H1 (cell line): ENCODE measurements at regions not wholly inside any gene's neighbourhood (a gene's known extent, or its start where the extent isn't known, plus 50 kb on each side); places are given as distances from the start of the nearest gene placed in this dataset.

Experiments used
- CTCF ChIA-PET: fragments of 300-600 bp; sonication (Branson Sonifier 250); formaldehyde crosslinking; loops from one replicate; lab custom pipeline; 2021; ENCODE audit not compliant: partially characterized antibody; lab: Charles Lee
- POLR2A ChIA-PET: fragments of 300-600 bp; sonication (Branson Sonifier 250); formaldehyde crosslinking; loops from one replicate; lab custom pipeline; 2021; ENCODE audit warnings: inconsistent platforms; ENCODE audit not compliant: partially characterized antibody; lab: Charles Lee
- DNase-seq, 2 experiments: peaks; one replicate each; pipeline versions ENCODE4 v3.0.0 to v3.0.0-alpha.2; 2010 to 2022; ENCODE audit warnings: low spot score in 2 of 2, low read depth in 1 of 2, mixed read lengths in 1 of 2
- FAIRE-seq: peaks from 2 replicates; lab custom pipeline; 2011; peaks lifted over from hg19 to GRCh38; lab: Jason Lieb, UNC
- H2AFZ ChIP-seq: 2 replicates; pipeline ENCODE4 v1.8.1; 2012; ENCODE audit warnings: low read length, inconsistent platforms
- H2AK5ac ChIP-seq: 2 replicates; pipeline ENCODE4 v1.6.1; 2013; ENCODE audit warnings: low read depth, low read length
- H2BK120ac ChIP-seq: replicated peaks from 2 replicates; pipeline ENCODE3; 2013; ENCODE audit warnings: low read depth, low read length, inconsistent platforms
- H2BK12ac ChIP-seq: 2 replicates; pipeline ENCODE4 v1.6.1; 2013; ENCODE audit warnings: low read depth, low read length
- H2BK15ac ChIP-seq: 2 replicates; pipeline ENCODE4 v1.6.1; 2013; ENCODE audit warnings: low read length
- H2BK20ac ChIP-seq: 2 replicates; pipeline ENCODE4 v1.6.1; 2013; ENCODE audit warnings: low read length
- H2BK5ac ChIP-seq: 2 replicates; pipeline ENCODE4 v1.6.1; 2013; ENCODE audit warnings: low read depth, low read length
- H3K14ac ChIP-seq: 2 replicates; pipeline ENCODE4 v1.6.1; 2013; ENCODE audit warnings: inconsistent platforms; ENCODE audit not compliant: insufficient read length
- H3K18ac ChIP-seq: 2 replicates; pipeline ENCODE4 v1.6.1; 2013; ENCODE audit warnings: low read length; ENCODE audit errors: extremely low read depth
- H3K23ac ChIP-seq: 2 replicates; pipeline ENCODE4 v1.6.1; 2013; ENCODE audit warnings: inconsistent platforms; ENCODE audit not compliant: insufficient read length
- H3K23me2 ChIP-seq: 2 replicates; pipeline ENCODE4 v1.6.1; 2013; ENCODE audit warnings: low read depth, low read length
- H3K27ac ChIP-seq: 2 replicates; pipeline ENCODE4 v1.6.1; 2011; ENCODE audit warnings: low read depth, low read length, inconsistent platforms
- H3K27me3 ChIP-seq, 4 experiments: replicated peaks in 1 of 4; 1 replicate in 1 of 4; 2 replicates in 3 of 4; pipeline versions ENCODE4 v1.6.1 to v1.8.1; 2011 to 2013; ENCODE audit warnings: low read length in 3 of 4, mild to moderate bottlenecking in 3 of 4, inconsistent platforms in 2 of 4, mixed read lengths in 2 of 4, moderate library complexity in 1 of 4; ENCODE audit not compliant: control insufficient read depth in 3 of 4, insufficient read depth in 3 of 4; ENCODE audit errors: extremely low read depth in 1 of 4
- H3K36me3 ChIP-seq, 4 experiments: 2 replicates each; pipeline versions ENCODE4 v1.6.1 to v1.8.1; 2011 to 2013; ENCODE audit warnings: mild to moderate bottlenecking in 4 of 4, low read length in 3 of 4, moderate library complexity in 2 of 4, control low read depth in 1 of 4, inconsistent platforms in 1 of 4; ENCODE audit not compliant: insufficient read depth in 4 of 4, control insufficient read depth in 2 of 4
- H3K4ac ChIP-seq: replicated peaks from 2 replicates; pipeline ENCODE3; 2013; ENCODE audit warnings: low read length, low read depth, mixed read lengths, inconsistent platforms; ENCODE audit not compliant: insufficient read length
- H3K4me1 ChIP-seq, 4 experiments: replicated peaks in 1 of 4; 1 replicate in 1 of 4; 2 replicates in 3 of 4; pipeline versions ENCODE4 v1.6.1 to v1.8.1; 2011 to 2013; ENCODE audit warnings: low read length in 3 of 4, inconsistent platforms in 2 of 4, mixed read lengths in 1 of 4; ENCODE audit not compliant: insufficient read depth in 4 of 4, control insufficient read depth in 3 of 4
- H3K4me2 ChIP-seq, 2 experiments: 2 replicates each; pipeline versions ENCODE4 v1.6.1 to v1.8.1; 2011 to 2013; ENCODE audit warnings: low read depth in 2 of 2, low read length in 2 of 2, control low read depth in 1 of 2, inconsistent platforms in 1 of 2, mild to moderate bottlenecking in 1 of 2; ENCODE audit not compliant: insufficient read depth in 1 of 2
- H3K4me3 ChIP-seq, 4 experiments: fragments of 200-600, 300-600 bp in 1 of 4; sonication (generic), shearing (Covaris generic), sonication (Bioruptor Twin) in 1 of 4; 2 replicates each; pipeline versions ENCODE4 v1.5.1 to v1.8.1; 2011 to 2016; ENCODE audit warnings: low read length in 4 of 4, low read depth in 3 of 4, control low read depth in 2 of 4, inconsistent platforms in 2 of 4, mild to moderate bottlenecking in 2 of 4, mixed read lengths in 1 of 4, moderate library complexity in 1 of 4; ENCODE audit not compliant: insufficient read depth in 2 of 4; ENCODE audit errors: extremely low read depth in 1 of 4
- H3K56ac ChIP-seq: replicated peaks from 2 replicates; pipeline ENCODE3; 2013; ENCODE audit warnings: low read depth, mild to moderate bottlenecking, mixed read lengths, low read length, inconsistent platforms; ENCODE audit not compliant: insufficient read length
- H3K79me1 ChIP-seq: 2 replicates; pipeline ENCODE4 v1.6.1; 2013; ENCODE audit warnings: low read depth, low read length, control low read depth
- H3K79me2 ChIP-seq, 2 experiments: 2 replicates each; pipeline versions ENCODE4 v1.6.1 to v1.8.1; 2012 to 2013; ENCODE audit warnings: low read length in 2 of 2, mild to moderate bottlenecking in 2 of 2, inconsistent platforms in 1 of 2; ENCODE audit not compliant: insufficient read depth in 2 of 2, control insufficient read depth in 1 of 2
- H3K9ac ChIP-seq, 4 experiments: replicated peaks in 1 of 4; 1 replicate in 1 of 4; 2 replicates in 3 of 4; pipeline versions ENCODE4 v1.6.1 to v1.8.1; 2011 to 2013; ENCODE audit warnings: low read depth in 3 of 4, low read length in 3 of 4, control low read depth in 2 of 4, mild to moderate bottlenecking in 2 of 4, moderate library complexity in 2 of 4, inconsistent platforms in 1 of 4; ENCODE audit errors: extremely low read depth in 1 of 4
- H3K9me3 ChIP-seq, 2 experiments: 2 replicates each; pipeline versions ENCODE4 v1.6.1 to v1.8.1; 2012 to 2013; ENCODE audit warnings: mild to moderate bottlenecking in 2 of 2, moderate library complexity in 2 of 2, control low read depth in 1 of 2, inconsistent platforms in 1 of 2, low read depth in 1 of 2, low read length in 1 of 2, mixed read lengths in 1 of 2; ENCODE audit not compliant: insufficient read depth in 2 of 2
- H4K20me1 ChIP-seq, 2 experiments: replicated peaks in 1 of 2; 2 replicates each; pipeline versions ENCODE3 to v1.8.1; 2011 to 2013; ENCODE audit warnings: inconsistent platforms in 2 of 2, low read length in 2 of 2, mild to moderate bottlenecking in 1 of 2; ENCODE audit not compliant: insufficient read depth in 2 of 2, control insufficient read depth in 1 of 2
- H4K5ac ChIP-seq: 2 replicates; pipeline ENCODE4 v1.6.1; 2013; ENCODE audit warnings: low read length, low read depth, mixed read lengths, inconsistent platforms; ENCODE audit not compliant: insufficient read length
- H4K8ac ChIP-seq: 2 replicates; pipeline ENCODE4 v1.8.0; 2013; ENCODE audit warnings: mild to moderate bottlenecking, moderate library complexity, low read length, inconsistent platforms; ENCODE audit not compliant: insufficient read depth; ENCODE audit errors: extremely low read depth
- H4K91ac ChIP-seq: replicated peaks from 2 replicates; pipeline ENCODE3; 2013; ENCODE audit warnings: low read length, mixed read lengths, inconsistent platforms; ENCODE audit not compliant: insufficient read length
- BRCA1 ChIP-seq: IDR thresholded peaks from 2 replicates; pipeline ENCODE4 v1.6.1; 2012; ENCODE audit warnings: low read depth, low read length, improper control_type of control experiment
- JUND ChIP-seq: IDR thresholded peaks from 2 replicates; pipeline ENCODE4 v1.6.1; 2011; ENCODE audit warnings: mild to moderate bottlenecking, improper control_type of control experiment, low read length
- SRF ChIP-seq: IDR thresholded peaks from 2 replicates; pipeline ENCODE4 v1.6.1; 2011; ENCODE audit warnings: mild to moderate bottlenecking, low read depth, low read length, moderate library complexity
- WGBS, 2 experiments: shearing (Covaris generic) in 1 of 2; methylation state at CpG; one replicate each; pipeline versions ENCODE4 v1.1.6 to v1.1.7; 2013 to 2015; ENCODE audit warnings: low lambda C conversion rate in 2 of 2, mixed read lengths in 2 of 2, inconsistent platforms in 1 of 2, low coverage in 1 of 2, missing lambda C conversion rate in 1 of 2; ENCODE audit not compliant: insufficient replicate concordance in 2 of 2, insufficient coverage in 1 of 2, insufficient read length in 1 of 2; ENCODE audit errors: extremely low coverage in 1 of 2, missing lambda C conversion rate in 1 of 2; 5-methylcytosine and 5-hydroxymethylcytosine counted together

DNA sequence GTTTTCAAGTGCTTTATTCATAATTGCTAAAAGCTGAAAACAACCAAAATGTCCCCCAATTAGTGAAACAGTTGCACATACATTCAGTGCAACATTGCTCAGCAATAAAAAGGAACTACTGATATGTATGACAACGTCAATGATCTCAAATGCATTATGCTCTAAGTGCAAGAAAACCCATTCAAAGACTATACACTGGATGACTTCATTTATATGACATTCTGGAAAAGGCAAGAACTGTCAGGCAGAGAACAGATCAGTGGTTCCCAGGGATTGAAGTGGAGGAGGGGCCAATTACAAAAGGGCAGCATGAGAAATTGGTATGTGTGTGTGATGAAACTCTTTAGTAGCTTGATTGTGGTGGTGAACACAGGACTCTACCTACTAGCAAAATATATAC lies 585.6 kb downstream of the TBL1XR1 start:
- H3K36me3 ChIP-seq: no peaks in the 10 kb centered on the region
- no peak overlapping the region for H2BK12ac ChIP-seq
- no peak overlapping the region for H2AK5ac ChIP-seq
- no peak overlapping the region for H3K4ac ChIP-seq
- H3K18ac ChIP-seq: no peak overlapping the region
- H3K9me3 ChIP-seq: no peaks in the 10 kb centered on the region
- no peak overlapping the region for H2AFZ ChIP-seq
- H3K4me1 ChIP-seq: no peaks in the 10 kb centered on the region
- H3K56ac ChIP-seq: no peak overlapping the region
- peaks cover 4% of the 10 kb centered on the region; the same call in 1 of the 2 replicates for H3K23me2 ChIP-seq
- no peaks in the 10 kb centered on the region for H3K79me2 ChIP-seq
- 95% methylated on average over 1 of the region's 1 CpG; no CpG with 5 or more reads in 1 of the 2 experiments for WGBS, 2 experiments
- no peak overlapping the region for H4K91ac ChIP-seq
- TF ChIP-seq JUND: no peak
- TF ChIP-seq SRF: no peak
- no peak for TF ChIP-seq BRCA1
- TF ChIP-seq, all 59 proteins: peak for 0
- FAIRE-seq (no peak), DNase-seq (no peak)
- Histone ChIP-seq H3K23ac (no peak overlapping the region), H3K79me1 (no peaks in the 10 kb centered on the region), H3K27me3 (no peaks in the 10 kb centered on the region), H4K5ac (no peak overlapping the region), H2BK20ac (no peak overlapping the region), H3K9ac (no peak overlapping the region), H2BK5ac (no peak overlapping the region), H3K4me3 (no peak overlapping the region), H3K27ac (no peak overlapping the region), H3K14ac (no peak overlapping the region), H2BK120ac (no peak overlapping the region), H4K8ac (no peak overlapping the region), H4K20me1 (no peaks in the 10 kb centered on the region), H3K4me2 (no peak overlapping the region), H2BK15ac (no peak overlapping the region)
- CTCF ChIA-PET: no interaction called here
- POLR2A ChIA-PET: no interaction called here
